ENCODE measurements at regions not wholly inside any gene's neighbourhood (a gene's known extent, or its start where the extent isn't known, plus 50 kb on each side); places are given as distances from the start of the nearest gene placed in this dataset.

DNA sequence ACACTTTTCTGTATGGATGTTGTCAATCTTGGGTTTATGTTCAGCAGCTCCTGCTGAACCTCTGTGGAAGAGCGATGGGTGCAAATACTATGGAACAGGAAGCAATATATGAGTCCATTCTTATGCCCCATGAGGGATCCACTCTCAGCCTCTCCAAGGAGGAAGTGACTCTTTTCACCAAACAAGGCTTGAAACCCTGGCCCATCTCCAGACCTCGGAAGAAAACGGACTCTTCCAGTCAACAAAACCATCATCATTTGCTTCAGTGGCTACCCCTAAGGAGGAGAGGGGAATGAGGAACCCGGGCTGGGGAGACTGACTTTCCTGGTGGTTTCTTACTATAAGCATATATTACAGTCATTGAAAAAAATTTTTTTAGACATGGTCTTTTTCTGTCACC, 206.2 kb downstream of the AXIN2 start:
- Histone ChIP-seq H2BK15ac (ENCODE audit: low read depth, low read length) (no peak overlapping the region), H2BK5ac (ENCODE audit: low read depth, low read length, poor library complexity, severe bottlenecking) (no peak overlapping the region), H3K27ac (ENCODE audit: insufficient read depth, low read length) (no peak overlapping the region), H3K18ac (ENCODE audit: low read depth, low read length) (no peak overlapping the region), H2AFZ (replicated peaks; ENCODE audit: low read length, poor library complexity) (no peak overlapping the region), H3K27me3 (ENCODE audit: control insufficient read depth, insufficient read depth, low read length) (peaks cover 2% of the 10 kb centered on the region; the same call in 1 of the 2 replicates), H4K91ac (ENCODE audit: insufficient read depth, low read depth, low read length) (no peak overlapping the region), H2BK120ac (ENCODE audit: low read depth, low read length) (no peak overlapping the region), H3K4me1 (ENCODE audit: control insufficient read depth, insufficient read depth, low read length) (no peaks in the 10 kb centered on the region; the same call in 1 of the 2 replicates), H3K4ac (ENCODE audit: low read depth, low read length) (no peak overlapping the region), H3K9me3 (ENCODE audit: control insufficient read depth, insufficient read depth, low read length) (peaks cover under 1% of the 10 kb centered on the region; the same call in 1 of the 2 replicates), H4K20me1 (ENCODE audit: insufficient read depth, low read length) (no peaks in the 10 kb centered on the region), H4K5ac (ENCODE audit: low read depth, low read length) (no peak overlapping the region), H2AK9ac (replicated peaks; ENCODE audit: low read depth, low read length, poor library complexity) (no peak overlapping the region), H3K4me2 (ENCODE audit: low read depth, low read length) (no peak overlapping the region), H3K9ac (ENCODE audit: low read depth, low read length) (no peak overlapping the region), H3K9me1 (ENCODE audit: insufficient read depth, low read length) (0 out of 2 replicates have a peak, but pooled peaks cover 4% of the 10 kb centered on the region), H3K79me1 (ENCODE audit: low read depth in 1 of 2, low read length in 2 of 2) (no peaks in the 10 kb centered on the region), H3K4me3 (ENCODE audit: insufficient read depth, low read depth, low read length) (no peak overlapping the region), H3K56ac (ENCODE audit: extremely low read depth, insufficient read depth, low read length) (no peak overlapping the region), H2AK5ac (ENCODE audit: low read depth, low read length) (no peak overlapping the region), H3K23ac (ENCODE audit: low read depth, low read length) (no peak overlapping the region), H2BK20ac (ENCODE audit: low read depth, low read length) (no peak overlapping the region), H3K14ac (replicated peaks; ENCODE audit: low read depth, low read length) (no peak overlapping the region), H3K36me3 (ENCODE audit: control insufficient read depth, insufficient read depth, low read length) (no peaks in the 10 kb centered on the region), H4K8ac (ENCODE audit: low read depth in 2 of 2, low read length in 2 of 2) (no peak overlapping the region)
- in situ Hi-C loops (cut with MboI; ENCODE audit: low sequenced_read_pairs) (no loop called here), dilution Hi-C loops (cut with HindIII; ENCODE audit: low sequenced_read_pairs, unreplicated experiment) (no loop called here), intact Hi-C loops (cut with micrococcal nuclease) (no loop called here)
- DNase-seq = no peak
- no CpG with 5 or more reads among the region's 4 CpGs for WGBS, 2 experiments (ENCODE audit: extremely low coverage in 2 of 2, insufficient read length in 1 of 2)
- CTCF ChIA-PET = no interaction called here
- no TSS peak for BruUV-seq (replicated peaks)
- no peak for TF ChIP-seq NFE2L2 (IDR thresholded peaks at IDR 0.05; ENCODE audit: low read depth, low read length)
- TF ChIP-seq MAZ (IDR thresholded peaks at IDR 0.05; ENCODE audit: borderline replicate concordance, low read depth, low read length) = no peak
- TF ChIP-seq ELK1 (IDR thresholded peaks at IDR 0.05; ENCODE audit: borderline replicate concordance, low read depth, low read length) = no peak
- no peak for ATAC-seq (ENCODE audit: low read depth)
- POLR2A ChIA-PET (ENCODE audit: unreplicated experiment) = no interaction called here

Data from IMR-90 (cell line).